GM19035 (cell line): ENCODE measurements at regions not wholly inside any gene's neighbourhood (a gene's known extent, or its start where the extent isn't known, plus 50 kb on each side); places are given as distances from the start of the nearest gene placed in this dataset.
"Not testable (repeated sequence)": the region's sequence is repeated elsewhere in the genome, so short reads cannot be mapped to it uniquely, and the experiment has no call there.

Source experiments
- ATAC-seq: cut with Tn5 transposase; IDR thresholded peaks from one replicate; pipeline ENCODE4 v1.9.1; 2021; ENCODE audit not compliant: unreplicated experiment

DNA sequence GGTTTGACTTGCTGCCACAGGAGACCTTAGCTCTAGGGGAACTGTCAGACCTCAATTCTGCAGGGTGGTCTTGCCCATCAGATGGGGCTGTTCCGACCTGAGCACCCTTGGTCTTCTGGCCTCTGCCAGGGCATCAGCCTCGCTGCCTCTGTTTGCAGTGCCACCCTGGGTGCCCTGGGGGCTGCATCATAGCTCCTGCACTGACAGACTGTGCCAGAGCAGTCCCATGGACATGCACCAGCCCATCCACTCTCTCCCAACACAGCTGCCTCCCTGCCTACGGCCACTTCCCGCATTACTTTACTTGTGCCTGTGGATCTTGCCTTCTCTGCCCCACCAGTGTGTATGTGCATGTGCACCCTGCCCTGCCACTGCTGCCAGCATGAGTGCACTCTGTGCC is 884.7 kb upstream of the ARRDC3 start:
- ATAC-seq = no peak

DNA sequence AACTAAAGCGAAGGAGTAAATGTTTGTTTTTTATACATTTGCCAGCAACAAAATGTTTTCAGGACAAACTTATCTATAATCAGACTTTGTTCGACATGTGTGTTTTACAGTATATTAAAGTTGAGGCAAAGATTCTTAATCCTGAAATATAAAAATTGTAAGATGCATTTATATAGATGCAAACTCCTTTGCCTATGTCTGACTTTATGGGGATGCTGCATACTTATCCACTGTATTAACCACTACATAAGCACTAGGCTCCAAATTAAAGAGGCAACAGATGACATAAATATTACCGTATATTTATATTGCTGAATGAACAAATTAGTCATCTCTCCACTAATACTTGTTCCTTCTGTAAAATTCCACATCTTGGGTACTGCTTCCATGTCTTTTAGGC is 882.7 kb upstream of the ARRDC3 start:
- ATAC-seq = no peak

DNA sequence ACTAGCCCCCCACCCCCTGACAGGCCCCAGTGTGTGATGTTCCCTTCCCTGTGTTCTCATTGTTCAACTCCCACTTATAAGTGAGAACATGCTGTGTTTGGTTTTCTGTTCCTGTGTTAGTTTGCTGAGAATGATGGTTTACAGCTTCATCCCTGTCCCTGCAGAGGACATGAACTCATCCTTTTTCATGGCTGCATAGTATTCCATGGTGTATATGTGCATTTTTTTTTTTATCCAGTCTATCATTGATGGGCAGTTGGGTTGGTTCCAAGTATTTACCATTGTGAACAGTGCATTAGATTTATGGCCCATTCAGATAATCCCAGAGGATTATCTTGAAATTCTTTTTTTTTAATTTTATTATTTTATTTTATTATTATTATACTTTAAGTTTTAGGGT is 872.5 kb upstream of the ARRDC3 start:
- not testable (repeated sequence) for ATAC-seq

DNA sequence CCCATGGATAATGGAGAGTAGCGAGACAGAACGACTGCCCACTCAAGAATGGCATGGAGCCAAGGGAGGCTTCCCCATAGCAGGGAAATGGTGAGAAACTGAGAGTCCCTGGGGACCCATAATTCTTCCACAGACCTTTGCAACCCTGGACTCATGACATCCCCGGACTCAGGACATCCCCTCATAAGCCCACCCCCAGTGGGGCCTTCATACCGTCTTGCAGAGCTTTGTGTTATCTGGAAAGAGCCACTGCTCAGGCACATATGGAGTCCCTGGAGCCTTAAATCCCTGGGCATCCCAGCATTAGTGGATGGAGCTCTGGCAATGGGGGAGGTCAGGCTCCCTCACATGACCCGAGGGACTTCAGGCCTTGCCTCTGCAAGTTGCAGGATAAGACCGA is 865.4 kb upstream of the ARRDC3 start:
- ATAC-seq = no peak

DNA sequence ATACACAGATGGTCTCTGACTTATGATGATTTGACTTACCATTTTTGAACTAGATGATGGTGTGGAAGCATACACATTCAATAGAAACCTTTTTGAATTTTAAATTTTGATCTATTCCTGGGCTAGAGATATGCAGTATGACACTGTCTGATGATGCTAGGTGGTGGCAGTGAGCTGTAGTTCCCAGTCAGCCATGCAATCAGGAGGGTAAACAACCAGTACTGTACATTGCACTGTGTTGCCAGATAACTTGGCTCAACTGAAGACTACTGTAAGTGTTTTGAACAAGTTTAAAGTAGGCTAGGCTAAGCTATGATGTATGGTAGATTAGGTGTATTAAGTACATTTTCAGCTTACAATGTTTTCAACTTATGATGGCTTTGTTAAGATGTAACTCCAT is 859.1 kb upstream of the ARRDC3 start:
- ATAC-seq = no peak

DNA sequence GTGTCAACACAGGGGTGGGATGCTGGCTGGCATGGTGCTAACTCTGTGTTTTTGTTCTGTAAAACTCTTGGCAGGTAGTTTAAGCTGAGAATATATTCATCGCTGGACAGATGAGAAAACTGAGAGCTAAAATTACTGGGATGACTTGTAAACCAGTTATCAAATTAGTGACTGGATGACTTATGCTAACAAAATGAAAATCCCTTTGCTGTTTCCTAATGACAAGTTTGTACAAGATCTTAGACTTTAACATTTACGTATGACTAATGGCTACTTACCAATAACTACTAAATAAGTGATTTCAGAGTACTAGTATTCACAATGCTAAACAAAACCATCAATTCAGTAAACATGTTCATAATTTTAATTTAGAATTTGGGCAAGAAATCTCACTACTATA is 854.8 kb upstream of the ARRDC3 start:
- ATAC-seq = no peak

DNA sequence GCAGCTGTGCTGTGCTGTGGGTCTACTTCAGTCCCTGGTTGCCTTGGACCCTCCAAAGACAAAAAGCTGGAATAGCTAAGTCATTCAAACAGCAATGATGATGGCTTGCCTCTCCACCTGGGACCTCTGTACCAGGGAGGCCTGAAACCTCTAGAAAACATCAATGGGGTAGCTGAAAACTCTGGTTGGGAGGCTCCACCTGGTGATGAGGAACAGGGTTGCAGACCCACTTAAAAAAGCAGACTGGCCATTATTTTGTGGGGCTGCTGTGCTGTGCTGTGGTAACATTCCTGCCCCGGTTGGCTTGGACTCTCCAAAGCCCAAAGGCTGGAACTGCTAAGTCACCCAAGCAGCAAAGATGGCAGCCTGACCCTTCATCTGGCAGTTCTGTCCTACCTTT is 839.3 kb upstream of the ARRDC3 start:
- no peak for ATAC-seq

DNA sequence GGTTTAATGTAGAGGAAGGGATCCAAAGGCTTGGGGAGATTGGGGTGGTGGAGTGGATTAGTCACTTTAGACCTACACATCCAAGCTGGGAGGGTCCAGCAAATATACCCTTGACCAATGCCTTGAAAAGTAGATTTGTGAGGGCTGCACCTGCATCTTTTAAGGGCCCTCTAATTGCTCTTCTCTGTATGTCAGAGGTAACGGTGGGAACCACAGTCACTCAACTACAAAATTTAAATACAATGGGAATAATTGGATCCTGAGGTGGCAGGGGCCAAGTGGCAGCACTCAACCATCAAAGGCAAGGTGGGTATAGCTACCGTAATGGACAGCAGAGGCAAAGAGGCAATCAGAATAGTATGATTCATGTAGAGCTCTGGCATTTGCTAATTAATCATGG is 833.7 kb upstream of the ARRDC3 start:
- ATAC-seq = not testable (repeated sequence)

DNA sequence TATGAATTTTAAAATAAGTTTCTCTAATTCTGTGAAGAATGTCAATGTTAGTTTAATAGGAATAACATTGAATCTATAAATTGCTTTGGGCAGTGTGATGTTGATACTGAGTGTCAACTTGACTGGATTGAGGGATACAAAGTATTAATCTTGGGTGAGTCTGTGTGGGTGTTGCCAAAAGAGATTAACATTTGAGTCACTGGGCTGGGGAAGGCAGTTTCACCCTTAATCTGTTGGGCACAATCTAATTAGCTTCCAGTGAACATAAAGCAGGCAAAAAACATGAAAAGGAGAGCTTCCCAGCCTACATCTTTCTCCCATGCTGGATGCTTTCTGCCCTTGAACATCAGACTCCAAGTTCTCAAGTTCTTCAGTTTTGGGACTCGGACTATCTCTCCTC is 832.0 kb upstream of the ARRDC3 start:
- no peak for ATAC-seq

DNA sequence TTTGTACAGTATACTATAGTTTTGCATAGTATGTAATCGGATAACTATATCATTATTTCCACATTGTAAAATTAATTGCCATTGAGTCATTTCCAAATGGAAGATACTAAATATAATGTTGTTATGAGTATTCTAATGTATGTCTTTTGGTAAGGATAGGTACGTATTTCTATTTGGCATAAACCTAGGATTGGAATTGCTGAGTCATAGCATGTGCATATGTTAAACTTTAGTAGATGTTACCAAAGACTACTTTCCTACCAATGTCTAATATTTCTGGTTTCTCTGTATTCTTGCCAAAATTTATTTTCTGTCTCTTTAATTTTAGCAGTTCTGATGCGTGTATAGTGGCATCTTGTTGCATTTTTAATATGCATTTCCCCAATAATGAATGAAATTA is 825.1 kb upstream of the ARRDC3 start:
- no peak for ATAC-seq

DNA sequence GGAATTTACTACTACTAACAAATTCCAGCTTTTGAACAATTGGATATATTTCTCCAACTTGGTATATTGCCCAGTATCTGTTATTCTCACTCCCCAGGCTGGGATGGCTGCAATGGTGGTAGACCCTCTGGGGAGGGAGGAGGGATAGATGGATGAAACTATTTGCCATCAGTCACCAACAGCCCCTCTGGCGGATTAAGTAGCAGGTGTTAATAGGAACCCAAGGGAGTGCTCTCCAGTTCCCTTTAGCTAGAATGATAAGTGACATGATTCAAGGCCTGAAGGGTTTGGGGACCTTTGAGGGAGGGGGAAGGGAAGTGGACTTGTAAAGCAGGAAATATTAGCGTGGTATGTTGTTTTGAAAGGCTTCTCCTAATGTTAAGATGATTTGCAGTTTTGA is 824.0 kb upstream of the ARRDC3 start:
- ATAC-seq = no peak

DNA sequence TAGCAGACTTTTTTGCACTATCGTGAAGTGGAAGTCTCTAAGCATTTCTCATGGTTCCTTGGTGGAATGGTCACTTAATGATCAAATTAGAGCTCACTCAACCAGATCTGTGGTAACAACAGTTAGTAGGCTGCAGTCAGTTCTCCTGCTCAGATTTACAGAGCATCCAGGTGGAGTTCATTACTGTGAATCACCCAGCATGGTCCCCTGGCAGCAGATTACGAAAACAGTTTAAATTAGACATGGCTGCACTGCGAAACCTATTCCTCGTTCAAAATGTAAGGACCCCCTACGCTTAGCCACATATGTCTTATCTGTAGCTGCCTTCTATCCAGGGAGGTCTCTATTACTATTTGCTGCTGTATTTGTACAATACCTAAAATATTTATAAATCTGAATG is 823.6 kb upstream of the ARRDC3 start:
- no peak for ATAC-seq

DNA sequence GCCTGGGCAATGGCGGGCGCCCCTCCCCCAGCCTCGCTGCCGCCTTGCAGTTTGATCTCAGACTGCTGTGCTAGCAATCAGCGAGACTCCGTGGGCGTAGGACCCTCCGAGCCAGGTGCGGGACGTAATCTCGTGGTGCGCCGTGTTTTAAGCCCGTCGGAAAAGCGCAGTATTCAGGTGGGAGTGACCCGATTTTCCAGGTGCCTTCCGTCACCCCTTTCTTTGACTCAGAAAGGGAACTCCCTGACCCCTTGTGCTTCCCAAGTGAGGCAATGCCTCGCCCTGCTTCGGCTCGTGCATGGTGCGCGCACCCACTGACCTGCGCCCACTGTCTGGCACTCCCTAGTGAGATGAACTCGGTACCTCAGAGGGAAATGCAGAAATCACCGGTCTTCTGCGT is 815.9 kb upstream of the ARRDC3 start:
- ATAC-seq = not testable (repeated sequence)

DNA sequence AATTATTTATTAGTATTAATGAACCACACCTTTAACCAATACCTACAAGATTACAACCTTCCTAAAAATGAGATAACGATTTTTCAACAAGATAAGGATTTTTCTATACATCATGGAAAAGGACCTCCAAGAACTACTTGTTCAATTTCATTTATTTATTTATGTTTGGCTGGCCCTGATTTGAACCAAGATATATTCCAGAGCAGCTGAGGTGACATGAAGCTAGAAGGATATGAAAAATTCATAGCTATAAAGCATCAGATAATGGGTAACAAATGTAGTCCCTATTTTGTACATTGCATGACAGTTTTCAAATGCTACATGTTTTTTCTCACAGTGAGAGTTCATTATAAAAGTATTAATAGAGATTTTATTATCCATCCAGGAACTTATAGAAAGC is 798.5 kb upstream of the ARRDC3 start:
- no peak for ATAC-seq

DNA sequence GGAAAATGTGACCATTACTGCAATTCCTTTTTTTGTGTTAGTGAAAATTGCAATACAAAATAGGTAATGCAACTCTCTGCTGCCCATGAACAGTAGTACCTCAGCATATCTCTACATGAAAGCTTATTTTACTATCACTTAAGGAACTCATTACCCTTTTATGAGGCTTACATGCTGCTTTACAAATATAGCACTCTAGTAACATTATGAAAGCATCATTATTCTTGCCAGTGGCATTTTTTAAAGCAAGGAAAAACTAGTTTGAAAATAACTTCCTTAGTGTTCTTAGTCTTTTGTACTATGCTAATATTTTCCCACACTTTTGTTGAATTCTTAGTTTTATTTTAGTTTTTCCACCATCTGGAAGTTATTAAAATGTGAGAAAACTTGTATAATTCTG is 797.3 kb upstream of the ARRDC3 start:
- ATAC-seq = no peak

DNA sequence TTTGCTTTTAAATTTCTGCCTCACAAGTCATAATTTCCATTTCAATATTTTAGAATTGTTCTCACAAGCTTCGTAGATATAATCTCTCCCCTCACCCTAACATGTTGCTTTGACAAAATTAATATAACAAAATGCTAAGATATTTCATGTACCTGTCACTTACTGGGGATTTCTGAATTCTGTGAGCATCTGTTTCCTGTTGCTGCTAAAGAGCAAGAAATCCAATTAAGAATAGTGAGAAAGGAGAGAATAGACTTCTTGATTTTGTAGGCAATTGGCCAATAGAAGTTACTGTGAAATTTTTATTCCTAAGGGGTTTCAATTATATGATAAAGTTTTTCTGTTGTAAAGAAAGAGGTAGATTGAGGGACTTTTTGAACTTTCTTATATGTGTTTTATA is 796.5 kb upstream of the ARRDC3 start:
- no peak for ATAC-seq

DNA sequence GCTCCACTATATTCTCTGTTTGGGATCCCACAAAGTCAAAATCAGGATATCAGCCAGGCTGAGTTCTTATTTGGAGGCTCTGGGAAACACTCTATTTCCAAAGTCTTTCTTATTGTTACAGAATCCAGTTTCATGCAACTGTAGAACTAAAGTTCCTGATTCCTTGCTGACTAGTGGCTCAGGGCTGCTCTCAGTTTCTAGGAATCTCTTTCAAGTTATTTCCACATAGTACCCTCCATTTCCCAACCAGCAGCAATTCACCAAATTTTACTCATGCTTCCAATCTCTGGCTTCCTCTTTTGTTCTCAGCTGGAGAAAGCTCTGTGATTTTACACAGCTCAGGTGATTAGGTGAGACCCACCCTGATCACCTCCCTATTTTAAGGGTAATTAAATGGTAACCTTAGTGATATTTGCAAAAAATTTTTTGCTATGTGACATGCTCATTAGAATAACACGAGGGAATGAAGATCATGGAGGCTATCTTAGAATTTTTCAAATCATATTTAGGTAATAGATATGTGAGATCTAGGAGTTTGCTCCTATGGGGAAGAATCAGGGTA is 794.9 kb upstream of the ARRDC3 start:
- ATAC-seq = no peak

DNA sequence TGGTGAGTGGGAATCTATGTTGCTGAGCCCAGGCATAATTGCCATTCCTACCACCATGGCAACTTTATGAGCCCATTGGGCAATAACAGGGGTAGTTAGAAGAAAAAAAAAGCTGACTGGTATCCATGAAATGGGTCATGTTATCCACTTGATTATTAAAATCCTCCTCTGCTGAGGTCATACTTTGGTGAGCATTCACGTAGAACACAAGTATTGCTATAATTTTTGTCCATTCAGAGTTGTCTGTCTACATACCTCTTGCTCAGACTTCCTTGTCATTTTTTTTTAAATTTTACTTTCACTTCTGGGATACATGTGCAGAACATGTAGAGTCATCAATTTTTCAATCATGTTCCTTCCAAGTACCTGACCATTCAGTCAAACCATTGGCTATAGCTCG is 780.8 kb upstream of the ARRDC3 start:
- no peak for ATAC-seq

DNA sequence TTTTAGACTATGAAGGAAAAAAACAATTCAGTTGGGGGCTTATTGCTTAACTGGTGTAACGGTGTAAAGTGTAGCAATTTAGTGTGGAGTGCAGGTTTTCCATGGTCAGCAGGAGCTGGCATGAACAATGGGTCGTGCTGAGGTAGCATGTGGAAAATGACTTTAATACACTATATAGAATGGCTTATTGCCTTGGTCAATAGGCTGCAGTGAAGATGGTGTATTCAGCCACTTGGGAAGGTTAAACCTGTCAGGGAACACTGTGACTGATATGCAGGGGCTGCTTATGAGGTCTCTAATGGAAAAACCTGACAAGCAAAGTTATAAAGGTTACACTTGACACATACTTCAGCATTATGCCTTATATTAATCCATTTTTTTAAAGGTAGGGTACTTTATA is 764.7 kb upstream of the ARRDC3 start:
- no peak for ATAC-seq

DNA sequence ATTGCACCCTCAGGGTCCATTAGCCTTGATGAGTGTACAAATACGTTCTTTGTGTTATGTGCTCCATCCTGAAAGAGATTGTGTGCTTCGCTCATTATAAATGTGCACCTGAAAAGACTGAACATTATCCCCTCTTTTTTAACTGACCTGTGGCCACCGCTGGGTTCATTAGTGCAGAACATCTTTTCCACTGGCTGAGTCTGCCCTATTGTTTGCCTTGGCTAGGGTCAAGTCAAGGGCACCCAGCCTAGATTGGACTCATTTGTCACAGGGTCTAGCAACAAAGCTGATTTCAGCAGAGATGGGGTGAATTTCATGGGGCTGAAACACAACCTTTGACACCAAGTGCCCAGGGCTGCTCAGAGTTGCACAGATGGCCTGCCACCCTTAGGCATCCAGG is 764.1 kb upstream of the ARRDC3 start:
- ATAC-seq = no peak

DNA sequence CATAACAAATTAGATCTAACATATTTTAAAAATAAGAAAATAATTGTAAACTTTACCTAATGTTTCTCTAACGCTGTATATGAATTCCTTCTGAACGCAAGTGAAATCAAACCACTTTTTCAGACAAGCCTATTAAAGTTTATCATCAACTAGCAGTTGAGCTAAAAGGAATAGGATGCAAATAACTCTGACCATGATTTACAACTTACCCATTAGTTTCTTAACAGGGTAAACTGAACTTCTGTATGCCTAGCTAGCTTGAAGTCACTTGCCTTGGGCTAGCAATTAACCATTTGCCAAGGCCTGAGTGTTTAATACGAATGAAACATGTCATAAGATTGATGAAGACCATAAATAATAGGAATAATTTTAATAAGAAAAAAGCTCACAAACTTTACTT is 762.7 kb upstream of the ARRDC3 start:
- ATAC-seq = no peak

DNA sequence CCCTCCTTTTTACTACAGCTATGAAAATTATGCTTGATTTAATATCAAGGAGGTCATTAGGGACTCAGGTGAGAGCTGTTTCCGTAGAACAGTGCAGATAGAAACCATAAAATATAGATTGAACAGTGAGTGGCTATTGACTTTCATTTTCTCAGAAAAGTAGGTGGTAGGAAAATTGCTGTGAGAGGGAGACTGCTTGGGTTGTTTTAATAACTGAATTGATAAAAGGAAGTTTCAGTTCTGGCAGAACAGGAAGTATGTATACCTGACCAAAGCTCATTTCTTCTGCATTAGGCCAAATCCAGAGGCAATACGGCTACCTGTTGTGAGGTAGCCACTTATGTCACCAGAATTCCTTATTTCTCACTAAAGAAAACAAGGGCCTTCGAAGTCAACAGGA is 761.7 kb upstream of the ARRDC3 start:
- no peak for ATAC-seq

DNA sequence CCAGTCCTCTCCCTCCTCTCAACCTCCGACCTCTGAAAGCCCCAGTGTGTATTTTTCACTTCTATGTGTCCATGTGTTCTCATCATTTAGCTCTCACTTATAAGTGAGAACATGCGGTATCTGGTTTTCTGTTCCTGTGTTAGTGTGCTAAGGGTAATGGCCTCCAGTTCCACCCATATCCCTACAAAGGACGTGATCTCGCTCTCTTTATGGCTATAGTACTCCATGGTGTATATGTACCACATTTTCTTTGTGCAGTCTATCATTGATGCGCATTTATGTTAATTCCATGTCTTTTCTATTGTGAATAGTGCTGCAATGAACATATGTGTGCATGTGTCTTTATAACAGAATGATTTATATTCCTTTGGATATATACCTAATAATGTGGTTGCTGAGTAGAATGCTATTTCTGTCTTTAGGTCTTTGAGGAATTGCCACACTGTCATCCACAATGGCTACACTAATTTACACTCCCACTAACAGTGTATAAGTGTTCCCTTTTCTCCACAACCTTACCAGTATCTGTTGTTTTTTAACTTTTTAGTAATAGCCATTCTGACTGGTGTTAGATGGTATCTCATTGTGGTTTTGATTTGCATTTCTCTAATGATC is 749.3 kb upstream of the ARRDC3 start:
- ATAC-seq = not testable (repeated sequence)
